ENCODE measurements at regions not wholly inside any gene's neighbourhood (a gene's known extent, or its start where the extent isn't known, plus 50 kb on each side); places are given as distances from the start of the nearest gene placed in this dataset.

DNA sequence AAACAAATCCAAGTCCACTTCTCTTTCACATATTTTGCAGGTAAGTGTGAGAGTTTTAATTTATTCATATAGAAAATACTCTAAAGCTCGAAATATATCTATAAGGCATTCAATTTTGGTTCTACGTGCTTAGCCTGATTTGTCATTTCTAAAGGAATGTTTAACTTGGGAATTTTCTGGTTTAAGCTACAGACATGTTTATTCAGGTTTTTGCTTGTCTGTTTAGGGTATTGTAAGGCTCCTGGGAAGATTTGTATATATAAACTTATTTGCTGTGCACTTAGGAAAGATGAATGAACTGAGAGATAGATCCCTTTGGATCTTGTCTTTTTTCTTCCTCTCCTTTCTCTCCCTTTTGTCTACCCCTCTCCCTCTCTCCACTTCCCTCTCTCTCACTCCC lies 185.9 kb upstream of the NEIL3 start:
- Histone ChIP-seq H3K27ac (no peak overlapping the region), H3K27me3 (ENCODE audit: control insufficient read depth, insufficient read depth, low read length) (no peaks in the 10 kb centered on the region), H3K79me2 (no peaks in the 10 kb centered on the region), H3K4me3 (ENCODE audit: low read depth, low read length) (no peak overlapping the region), H3K4me1 (no peaks in the 10 kb centered on the region), H3K9ac (no peak overlapping the region), H3K36me3 (ENCODE audit: control insufficient read depth, insufficient read depth, low read length) (no peaks in the 10 kb centered on the region), H3K4me2 (ENCODE audit: low read length) (no peak overlapping the region), H2AFZ (no peak overlapping the region), H3K9me3 (ENCODE audit: control insufficient read depth, low read length) (no peaks in the 10 kb centered on the region)
- TF ChIP-seq, protein P1, sequence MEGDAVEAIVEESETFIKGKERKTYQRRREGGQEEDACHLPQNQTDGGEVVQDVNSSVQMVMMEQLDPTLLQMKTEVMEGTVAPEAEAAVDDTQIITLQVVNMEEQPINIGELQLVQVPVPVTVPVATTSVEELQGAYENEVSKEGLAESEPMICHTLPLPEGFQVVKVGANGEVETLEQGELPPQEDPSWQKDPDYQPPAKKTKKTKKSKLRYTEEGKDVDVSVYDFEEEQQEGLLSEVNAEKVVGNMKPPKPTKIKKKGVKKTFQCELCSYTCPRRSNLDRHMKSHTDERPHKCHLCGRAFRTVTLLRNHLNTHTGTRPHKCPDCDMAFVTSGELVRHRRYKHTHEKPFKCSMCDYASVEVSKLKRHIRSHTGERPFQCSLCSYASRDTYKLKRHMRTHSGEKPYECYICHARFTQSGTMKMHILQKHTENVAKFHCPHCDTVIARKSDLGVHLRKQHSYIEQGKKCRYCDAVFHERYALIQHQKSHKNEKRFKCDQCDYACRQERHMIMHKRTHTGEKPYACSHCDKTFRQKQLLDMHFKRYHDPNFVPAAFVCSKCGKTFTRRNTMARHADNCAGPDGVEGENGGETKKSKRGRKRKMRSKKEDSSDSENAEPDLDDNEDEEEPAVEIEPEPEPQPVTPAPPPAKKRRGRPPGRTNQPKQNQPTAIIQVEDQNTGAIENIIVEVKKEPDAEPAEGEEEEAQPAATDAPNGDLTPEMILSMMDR (IDR thresholded peaks at IDR 0.05) = no peak

DNA sequence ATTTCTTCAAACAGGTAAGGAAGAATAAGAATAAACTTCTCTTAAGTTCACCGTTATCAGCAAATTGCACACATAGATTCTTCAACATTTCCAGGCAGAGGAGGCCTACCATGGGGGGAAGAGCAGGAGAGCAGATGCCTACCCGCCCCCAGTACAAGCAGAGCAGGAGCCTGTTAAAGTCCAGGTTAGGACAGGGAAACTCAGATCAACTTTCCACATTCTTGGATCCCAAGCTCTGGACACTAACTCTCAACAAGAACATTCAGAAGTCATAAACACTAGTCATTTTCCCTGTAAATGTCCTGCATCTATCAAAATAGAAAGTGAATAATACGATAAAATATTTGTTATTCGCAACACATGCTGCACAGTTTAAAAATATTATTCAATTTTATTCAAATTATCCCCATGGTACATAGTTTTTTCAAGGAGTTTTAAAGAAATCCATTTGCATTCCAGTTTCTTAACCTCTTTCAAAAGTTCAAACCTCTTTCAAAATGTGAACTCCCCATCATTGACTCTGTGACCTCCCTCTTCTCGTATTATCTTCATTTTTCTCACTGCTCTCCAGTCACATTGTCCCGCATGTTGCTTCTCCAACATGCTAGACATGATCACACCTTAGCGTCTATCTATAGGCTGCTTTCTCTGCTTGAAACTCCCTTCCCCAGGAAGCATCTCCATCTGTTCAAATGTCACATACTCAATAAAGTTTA lies 185.2 kb upstream of the NEIL3 start:
- Histone ChIP-seq H3K36me3 (ENCODE audit: control insufficient read depth, insufficient read depth, low read length) (no peaks in the 10 kb centered on the region), H3K9ac (no peak overlapping the region), H3K4me3 (ENCODE audit: low read depth, low read length) (no peak overlapping the region), H2AFZ (no peak overlapping the region), H3K4me1 (no peaks in the 10 kb centered on the region), H3K79me2 (no peaks in the 10 kb centered on the region), H3K27ac (no peak overlapping the region), H3K9me3 (ENCODE audit: control insufficient read depth, low read length) (no peaks in the 10 kb centered on the region), H3K27me3 (ENCODE audit: control insufficient read depth, insufficient read depth, low read length) (no peaks in the 10 kb centered on the region), H3K4me2 (ENCODE audit: low read length) (no peak overlapping the region)
- TF ChIP-seq, protein P1 (IDR thresholded peaks at IDR 0.05) = no peak

DNA sequence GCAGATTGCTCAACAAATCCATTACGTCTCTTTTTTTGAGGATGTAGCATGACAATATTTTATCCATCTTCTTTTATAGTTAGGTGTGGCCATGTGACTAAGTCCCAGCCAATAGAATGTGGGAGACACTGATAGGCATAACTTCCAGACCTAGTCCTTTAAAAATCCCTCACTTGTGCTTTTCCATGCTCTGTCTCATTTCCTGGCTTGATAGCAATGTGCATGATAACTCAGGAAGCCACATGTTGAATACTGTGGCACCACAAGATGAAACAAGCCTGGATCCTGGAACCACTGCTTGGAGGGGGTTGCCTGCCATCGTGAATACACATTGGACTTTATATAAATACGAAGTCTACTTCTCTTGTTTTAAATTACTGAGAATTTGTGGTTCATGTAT lies 184.0 kb upstream of the NEIL3 start:
- no peaks in the 10 kb centered on the region for H3K36me3 ChIP-seq (ENCODE audit: control insufficient read depth, insufficient read depth, low read length)
- H3K79me2 ChIP-seq = no peaks in the 10 kb centered on the region
- TF ChIP-seq, protein P1 (IDR thresholded peaks at IDR 0.05) = no peak

DNA sequence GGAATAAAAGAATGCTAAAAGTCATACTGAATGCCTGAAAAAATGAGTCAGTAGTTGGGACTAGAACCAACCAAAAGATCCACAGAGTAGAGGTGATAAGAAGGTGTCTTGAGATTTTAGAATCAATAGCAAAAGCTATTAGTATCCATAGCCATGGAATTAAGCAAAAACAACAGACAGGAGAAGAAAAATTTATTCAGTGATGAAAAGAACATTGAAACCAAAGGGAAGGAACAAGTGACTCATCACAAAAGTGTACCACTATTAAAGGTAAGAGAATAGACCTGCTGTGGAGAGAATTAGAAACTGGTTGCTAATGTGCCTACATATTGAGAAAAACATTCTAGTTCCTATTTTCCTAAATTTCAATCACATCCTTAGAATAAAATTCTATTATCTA lies 182.0 kb upstream of the NEIL3 start:
- Histone ChIP-seq H3K27me3 (ENCODE audit: control insufficient read depth, insufficient read depth, low read length) (no peaks in the 10 kb centered on the region), H3K9ac (no peak overlapping the region), H3K4me1 (no peaks in the 10 kb centered on the region), H2AFZ (no peak overlapping the region), H3K4me2 (ENCODE audit: low read length) (no peak overlapping the region), H3K9me3 (ENCODE audit: control insufficient read depth, low read length) (no peaks in the 10 kb centered on the region), H3K79me2 (no peaks in the 10 kb centered on the region), H3K27ac (no peak overlapping the region), H3K36me3 (ENCODE audit: control insufficient read depth, insufficient read depth, low read length) (no peaks in the 10 kb centered on the region), H3K4me3 (ENCODE audit: low read depth, low read length) (no peak overlapping the region)
- TF ChIP-seq, protein P1 (IDR thresholded peaks at IDR 0.05) = no peak

More for the DNA sequence above, 184.0 kb upstream of the NEIL3 start:
- Histone ChIP-seq H3K27me3 (ENCODE audit: control insufficient read depth, insufficient read depth, low read length) (no peaks in the 10 kb centered on the region), H3K9me3 (ENCODE audit: control insufficient read depth, low read length) (no peaks in the 10 kb centered on the region), H2AFZ (no peak overlapping the region), H3K9ac (no peak overlapping the region), H3K4me1 (no peaks in the 10 kb centered on the region), H3K4me2 (ENCODE audit: low read length) (no peak overlapping the region), H3K4me3 (ENCODE audit: low read depth, low read length) (no peak overlapping the region), H3K27ac (no peak overlapping the region)

DNA sequence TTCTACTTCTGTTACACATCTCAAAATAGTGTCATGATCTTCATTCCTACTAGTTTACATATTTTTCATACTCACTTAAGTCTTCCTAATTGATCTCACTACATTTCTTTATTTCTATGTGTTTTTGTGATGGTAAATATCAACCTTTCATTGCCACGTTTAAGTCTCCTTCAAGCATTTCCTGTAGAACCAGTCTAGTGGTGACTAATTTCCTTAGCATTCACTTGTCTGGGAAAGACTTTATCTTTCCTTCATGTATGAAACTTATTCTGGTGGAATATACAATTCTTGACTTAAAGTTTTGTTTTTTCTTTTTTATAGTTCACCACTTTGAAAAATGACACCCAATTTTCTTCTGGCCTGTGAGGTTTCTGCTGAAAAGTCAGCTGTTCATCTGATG lies 181.4 kb upstream of the NEIL3 start:
- no peak overlapping the region for H3K27ac ChIP-seq
- no peaks in the 10 kb centered on the region for H3K79me2 ChIP-seq
- H2AFZ ChIP-seq = no peak overlapping the region
- TF ChIP-seq, protein P1 (IDR thresholded peaks at IDR 0.05) = no peak
- H3K9ac ChIP-seq = no peak overlapping the region
- H3K36me3 ChIP-seq (ENCODE audit: control insufficient read depth, insufficient read depth, low read length) = no peaks in the 10 kb centered on the region
- no peak overlapping the region for H3K4me2 ChIP-seq (ENCODE audit: low read length)
- H3K9me3 ChIP-seq (ENCODE audit: control insufficient read depth, low read length) = no peaks in the 10 kb centered on the region
- no peak overlapping the region for H3K4me3 ChIP-seq (ENCODE audit: low read depth, low read length)
- H3K4me1 ChIP-seq = no peaks in the 10 kb centered on the region
- no peaks in the 10 kb centered on the region for H3K27me3 ChIP-seq (ENCODE audit: control insufficient read depth, insufficient read depth, low read length)

Data from parathyroid adenoma (tissue), 2 donors.